ENCODE measurements at regions not wholly inside any gene's neighbourhood (a gene's known extent, or its start where the extent isn't known, plus 50 kb on each side); places are given as distances from the start of the nearest gene placed in this dataset.

- TF ChIP-seq EGR1 (IDR thresholded peaks at IDR 0.05): no peak
- TF ChIP-seq CEBPB (IDR thresholded peaks at IDR 0.05): no peak
- no peak for TF ChIP-seq RAD21 (IDR thresholded peaks at IDR 0.05; ENCODE audit: low read depth)
- TF ChIP-seq FOXM1 (IDR thresholded peaks at IDR 0.05; ENCODE audit: borderline replicate concordance, low read depth): no peak
- no peak for TF ChIP-seq REST (IDR thresholded peaks at IDR 0.05; ENCODE audit: low read depth)
- TF ChIP-seq TAF1 (IDR thresholded peaks at IDR 0.05; ENCODE audit: low read depth): no peak
- TF ChIP-seq YY1 (IDR thresholded peaks at IDR 0.05; ENCODE audit: low read depth): no peak
- no peak for TF ChIP-seq CREB1 (IDR thresholded peaks at IDR 0.05; ENCODE audit: low read depth)
- no peak for TF ChIP-seq ZBTB7A (IDR thresholded peaks at IDR 0.05; ENCODE audit: low read depth)
- TF ChIP-seq EP300 (IDR thresholded peaks at IDR 0.05; ENCODE audit: borderline replicate concordance): no peak
- no peak for TF ChIP-seq USF1 (IDR thresholded peaks at IDR 0.05)
- no peak for TF ChIP-seq MAX (IDR thresholded peaks at IDR 0.05)
Measured at GRCh38 chr19:33871605-33872004, 74.9 kb downstream of the KCTD15 start.

Measured in Ishikawa (cell line).